Activated naive CD4-positive, alpha-beta T cell treated with anti-CD3 and anti-CD28 coated beads for 36 hours (primary cell): ENCODE measurements at regions not wholly inside any gene's neighbourhood (a gene's known extent, or its start where the extent isn't known, plus 50 kb on each side); places are given as distances from the start of the nearest gene placed in this dataset.

ENCODE experiments used
- CTCF ChIA-PET: fragments of 350-600 bp; sonication (Branson Sonifier 250); formaldehyde crosslinking; loops from one replicate; lab custom pipeline; 2021; ENCODE audit warnings: antibody characterized with exemption; lab: Charles Lee
- DNase-seq: peaks from one replicate; pipeline ENCODE4 v3.0.0-alpha.2; 2020
- H3K27ac Mint-ChIP-seq: one replicate; pipeline ENCODE4 v1.8.0; 2021; ENCODE audit warnings: mild to moderate bottlenecking, mixed read lengths
- H3K27me3 Mint-ChIP-seq: one replicate; pipeline ENCODE4 v1.8.0; 2021; ENCODE audit warnings: low read depth, mixed read lengths
- H3K36me3 Mint-ChIP-seq: one replicate; pipeline ENCODE4 v1.8.0; 2021; ENCODE audit warnings: low read depth, mixed read lengths
- H3K4me1 Mint-ChIP-seq: one replicate; pipeline ENCODE4 v1.8.0; 2021; ENCODE audit warnings: low read depth, mixed read lengths
- H3K4me3 Mint-ChIP-seq: one replicate; pipeline ENCODE4 v1.8.0; 2021; ENCODE audit warnings: mild to moderate bottlenecking, moderate library complexity, mixed read lengths
- H3K9me3 Mint-ChIP-seq: one replicate; pipeline ENCODE4 v1.8.0; 2021; ENCODE audit warnings: mixed read lengths
- intact Hi-C: fragments of 100-400 bp; cut with micrococcal nuclease; formaldehyde crosslinking; loops from one replicate; pipeline ENCODE4 v1.15.1; 2023

DNA sequence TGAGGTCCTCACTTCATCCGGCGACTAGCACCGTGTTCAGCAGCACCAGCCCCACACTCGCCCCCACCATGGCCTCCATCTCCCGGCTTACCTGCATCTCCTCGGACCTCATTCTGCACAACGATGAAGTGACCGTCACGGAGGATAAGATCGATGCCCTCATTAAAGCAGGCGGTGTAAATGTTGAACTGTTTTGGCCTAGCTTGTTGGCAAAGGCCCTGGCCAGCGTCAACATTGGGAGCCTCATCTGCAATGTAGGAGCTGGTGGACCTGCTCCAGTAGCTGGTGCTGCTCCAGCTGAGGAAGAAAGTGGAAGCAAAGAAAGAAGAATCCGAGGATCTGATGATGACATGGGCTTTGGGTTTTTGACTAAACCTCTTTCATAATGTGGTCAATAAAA, 70.5 kb upstream of the MYCN start:
- H3K27ac Mint-ChIP-seq, result no peak overlapping the region
- H3K4me1 Mint-ChIP-seq, result no peaks in the 10 kb centered on the region
- intact Hi-C loops, result no loop called here
- H3K9me3 Mint-ChIP-seq, result peaks cover 1% of the 10 kb centered on the region
- CTCF ChIA-PET, result no interaction called here
- H3K27me3 Mint-ChIP-seq, result peaks cover 4% of the 10 kb centered on the region
- DNase-seq, result no peak
- no peaks in the 10 kb centered on the region for H3K36me3 Mint-ChIP-seq
- no peak overlapping the region for H3K4me3 Mint-ChIP-seq

GRCh38 chr2:15870565-15870964, 69.8 kb upstream of the MYCN start:
- H3K36me3 Mint-ChIP-seq, result no peaks in the 10 kb centered on the region
- H3K4me3 Mint-ChIP-seq, result no peak overlapping the region
- CTCF ChIA-PET, result interaction anchor here (0.6 kb wide), 1 partner anchor 46 kb away, joined by 3 read pairs; no protein-coding TSS in a partner anchor
- H3K27ac Mint-ChIP-seq, result no peak overlapping the region
- H3K9me3 Mint-ChIP-seq, result peaks cover 1% of the 10 kb centered on the region
- intact Hi-C loops, result no loop called here
- no peaks in the 10 kb centered on the region for H3K4me1 Mint-ChIP-seq
- peaks cover 4% of the 10 kb centered on the region for H3K27me3 Mint-ChIP-seq
- no peak for DNase-seq

DNA sequence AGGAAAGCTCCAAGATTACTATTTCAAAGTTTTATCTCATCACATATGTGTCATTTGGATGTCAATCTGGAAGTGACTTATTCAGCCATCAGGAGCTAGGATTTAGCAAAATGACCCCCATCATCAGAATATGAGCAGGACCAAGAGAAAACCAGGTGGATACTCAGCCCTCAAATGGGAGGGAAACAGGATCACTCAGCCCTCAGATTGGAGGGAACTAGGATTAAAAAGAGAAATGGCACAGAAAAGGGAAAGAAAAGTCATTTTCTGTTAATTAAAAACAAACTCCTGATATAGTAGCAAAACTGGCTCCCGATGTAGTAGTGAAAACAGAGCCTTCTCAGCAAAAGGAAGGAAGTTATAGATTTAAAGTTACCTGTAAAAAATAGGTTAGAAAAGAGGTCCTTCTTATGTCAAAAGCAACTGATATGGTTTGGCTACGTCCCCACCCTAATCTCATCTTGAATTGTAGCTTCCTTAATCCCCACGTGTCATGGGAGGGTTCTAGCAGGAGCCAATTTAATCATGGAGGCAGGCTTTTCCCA, 69.0 kb upstream of the MYCN start:
- no peaks in the 10 kb centered on the region for H3K36me3 Mint-ChIP-seq

GRCh38 chr2:15872854-15873253, 67.5 kb upstream of the MYCN start:
- Mint-ChIP-seq H3K4me3 (no peak overlapping the region), H3K27me3 (no peaks in the 10 kb centered on the region), H3K4me1 (no peaks in the 10 kb centered on the region), H3K36me3 (no peaks in the 10 kb centered on the region), H3K9me3 (no peaks in the 10 kb centered on the region), H3K27ac (no peak overlapping the region)
- DNase-seq, result no peak
- CTCF ChIA-PET, result no interaction called here
- intact Hi-C loops, result no loop called here

More for the DNA sequence above, 69.0 kb upstream of the MYCN start:
- H3K27ac Mint-ChIP-seq, result no peak overlapping the region
- DNase-seq, result no peak
- H3K4me1 Mint-ChIP-seq, result no peaks in the 10 kb centered on the region
- intact Hi-C loops, result no loop called here
- CTCF ChIA-PET, result interaction anchor here (0.6 kb wide), 1 partner anchor 45 kb away, joined by 3 read pairs; no protein-coding TSS in a partner anchor
- H3K9me3 Mint-ChIP-seq, result peaks cover 1% of the 10 kb centered on the region
- peaks cover 4% of the 10 kb centered on the region for H3K27me3 Mint-ChIP-seq
- no peak overlapping the region for H3K4me3 Mint-ChIP-seq

DNA sequence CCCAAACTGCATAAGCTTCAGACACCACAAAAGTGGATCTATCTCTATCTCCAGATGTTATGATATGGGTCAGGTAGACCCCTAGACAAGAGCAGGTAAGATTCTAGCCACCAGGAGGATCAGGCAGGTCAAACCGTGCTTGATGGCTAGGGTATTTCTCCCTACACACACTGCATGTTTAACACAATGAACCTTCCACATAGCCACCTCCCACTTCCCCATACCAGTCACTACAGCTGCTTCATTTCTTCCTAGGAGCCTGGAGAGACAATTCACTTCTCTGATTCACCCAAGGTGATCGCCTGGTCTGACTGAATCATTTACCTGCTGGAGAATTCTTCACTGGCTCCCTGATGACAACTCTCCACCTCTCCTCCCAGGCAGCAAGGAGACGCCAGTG, 66.0 kb upstream of the MYCN start:
- intact Hi-C loops, result no loop called here
- no peak overlapping the region for H3K27ac Mint-ChIP-seq
- H3K4me3 Mint-ChIP-seq, result no peak overlapping the region
- H3K9me3 Mint-ChIP-seq, result no peaks in the 10 kb centered on the region
- CTCF ChIA-PET, result interaction anchor here (0.6 kb wide), 1 partner anchor 72 kb away, joined by 3 read pairs; no protein-coding TSS in a partner anchor
- no peaks in the 10 kb centered on the region for H3K4me1 Mint-ChIP-seq
- no peaks in the 10 kb centered on the region for H3K27me3 Mint-ChIP-seq
- H3K36me3 Mint-ChIP-seq, result no peaks in the 10 kb centered on the region
- DNase-seq, result no peak

GRCh38 chr2:15874854-15875804, 65.2 kb upstream of the MYCN start:
- intact Hi-C loops, result no loop called here
- Mint-ChIP-seq H3K4me3 (no peak overlapping the region), H3K4me1 (no peaks in the 10 kb centered on the region), H3K9me3 (no peaks in the 10 kb centered on the region), H3K27me3 (no peaks in the 10 kb centered on the region), H3K36me3 (no peaks in the 10 kb centered on the region), H3K27ac (no peak overlapping the region)
- CTCF ChIA-PET, result no interaction called here
- DNase-seq, result no peak

DNA sequence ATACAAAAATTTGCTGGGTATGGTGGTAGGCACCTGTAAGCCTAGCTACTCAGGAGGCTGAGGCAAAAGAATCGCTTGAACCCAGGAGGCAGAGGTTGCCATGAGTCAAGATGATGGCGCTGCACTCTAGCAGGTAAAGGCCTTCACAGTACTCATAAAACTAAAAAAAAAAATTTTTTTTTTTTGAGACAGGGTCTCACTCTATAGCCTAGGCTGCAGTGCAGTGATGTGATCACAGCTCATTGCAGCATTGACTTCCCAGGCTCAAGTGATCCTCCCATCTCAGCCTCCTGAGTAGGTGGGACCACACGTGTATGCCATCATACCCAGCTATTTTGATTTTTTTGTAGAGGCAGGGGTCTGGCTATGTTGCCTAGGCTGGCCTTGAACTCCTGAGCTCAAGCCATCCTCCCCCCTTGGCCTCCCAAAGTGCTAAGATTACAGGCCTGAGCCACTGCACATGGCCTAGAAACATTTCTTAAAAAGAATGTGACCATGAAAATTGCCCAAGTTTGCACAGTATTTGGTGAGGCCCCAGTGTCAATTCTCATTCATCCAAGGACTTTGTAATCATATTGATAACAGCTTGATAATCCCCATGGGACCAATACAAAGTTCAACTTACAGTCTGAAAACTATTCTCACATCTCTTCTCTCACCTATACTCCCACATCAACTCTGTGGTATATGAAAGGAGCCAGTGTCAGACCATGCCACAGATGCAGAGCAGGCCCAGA, 64.2 kb upstream of the MYCN start:
- no peaks in the 10 kb centered on the region for H3K27me3 Mint-ChIP-seq
- no peak overlapping the region for H3K4me3 Mint-ChIP-seq
- H3K9me3 Mint-ChIP-seq, result no peaks in the 10 kb centered on the region
- H3K4me1 Mint-ChIP-seq, result no peaks in the 10 kb centered on the region
- intact Hi-C loops, result no loop called here
- no peak overlapping the region for H3K27ac Mint-ChIP-seq
- CTCF ChIA-PET, result no interaction called here
- DNase-seq, result no peak
- H3K36me3 Mint-ChIP-seq, result no peaks in the 10 kb centered on the region

GRCh38 chr2:15880226-15881119, 59.9 kb upstream of the MYCN start:
- H3K4me3 Mint-ChIP-seq, result no peak overlapping the region
- intact Hi-C loops, result no loop called here
- no peaks in the 10 kb centered on the region for H3K27me3 Mint-ChIP-seq
- no peaks in the 10 kb centered on the region for H3K9me3 Mint-ChIP-seq
- CTCF ChIA-PET, result interaction anchor here (0.6 kb wide), 1 partner anchor 645 kb away, joined by 4 read pairs; no protein-coding TSS in a partner anchor
- H3K27ac Mint-ChIP-seq, result no peak overlapping the region
- no peaks in the 10 kb centered on the region for H3K36me3 Mint-ChIP-seq
- H3K4me1 Mint-ChIP-seq, result no peaks in the 10 kb centered on the region
- DNase-seq, result no peak

- DNase-seq, result no peak
- no peak overlapping the region for H3K27ac Mint-ChIP-seq
- no peaks in the 10 kb centered on the region for H3K9me3 Mint-ChIP-seq
- H3K4me1 Mint-ChIP-seq, result no peaks in the 10 kb centered on the region
- CTCF ChIA-PET, result no interaction called here
- H3K4me3 Mint-ChIP-seq, result no peak overlapping the region
- H3K27me3 Mint-ChIP-seq, result no peaks in the 10 kb centered on the region
- no peaks in the 10 kb centered on the region for H3K36me3 Mint-ChIP-seq
- intact Hi-C loops, result no loop called here
These were observed 59.3 kb upstream of the MYCN start for GRCh38 chr2:15881120-15881433.

GRCh38 chr2:15881676-15882075, 58.7 kb upstream of the MYCN start:
- Mint-ChIP-seq H3K4me1 (no peaks in the 10 kb centered on the region), H3K27ac (no peak overlapping the region), H3K27me3 (no peaks in the 10 kb centered on the region), H3K36me3 (no peaks in the 10 kb centered on the region), H3K9me3 (no peaks in the 10 kb centered on the region), H3K4me3 (no peak overlapping the region)
- intact Hi-C loops, result no loop called here
- CTCF ChIA-PET, result interaction anchor here (0.6 kb wide), 1 partner anchor 384 kb away, joined by 4 read pairs; no protein-coding TSS in a partner anchor
- no peak for DNase-seq

DNA sequence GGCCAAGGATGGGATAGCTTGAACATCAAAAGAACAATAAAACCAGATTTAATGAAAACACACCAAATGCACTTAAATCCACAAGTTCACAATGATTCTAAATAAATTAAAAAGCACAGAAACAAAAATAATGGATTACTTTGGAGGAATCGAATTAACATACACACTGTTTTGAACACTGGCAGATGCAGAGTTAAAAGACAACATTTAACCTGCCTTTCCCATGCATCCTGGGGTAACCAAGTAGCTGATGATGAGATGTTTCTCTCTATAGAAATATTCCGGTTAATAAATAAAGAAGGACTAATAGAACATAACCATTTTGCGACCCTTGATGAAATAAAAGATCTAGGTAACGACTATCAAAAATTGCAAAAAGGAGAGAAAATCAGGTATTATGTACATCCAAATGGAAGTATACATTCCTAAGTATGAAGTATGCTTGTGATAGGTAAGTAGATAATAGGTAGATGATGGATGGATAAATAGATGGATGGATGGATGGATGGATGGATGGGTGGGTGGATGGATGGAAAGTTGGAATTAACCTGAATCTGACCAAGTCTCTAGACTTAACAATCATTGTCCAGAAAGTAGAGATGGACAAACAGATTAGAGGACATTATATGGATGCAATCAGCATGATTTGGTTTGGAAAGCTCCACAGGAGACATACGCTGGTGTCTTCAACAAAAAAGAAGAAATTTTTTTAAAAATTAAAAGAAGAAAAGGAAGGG, 57.4 kb upstream of the MYCN start:
- H3K4me1 Mint-ChIP-seq, result no peaks in the 10 kb centered on the region
- DNase-seq, result no peak
- H3K27ac Mint-ChIP-seq, result no peak overlapping the region
- H3K4me3 Mint-ChIP-seq, result no peak overlapping the region
- no peaks in the 10 kb centered on the region for H3K27me3 Mint-ChIP-seq
- intact Hi-C loops, result no loop called here
- H3K36me3 Mint-ChIP-seq, result no peaks in the 10 kb centered on the region
- no peaks in the 10 kb centered on the region for H3K9me3 Mint-ChIP-seq
- CTCF ChIA-PET, result no interaction called here
